Liver (tissue), 8 donors: ENCODE measurements at regions not wholly inside any gene's neighbourhood (a gene's known extent, or its start where the extent isn't known, plus 50 kb on each side); places are given as distances from the start of the nearest gene placed in this dataset.

Experiments used
- DNase-seq: peaks from one replicate; pipeline ENCODE4 v3.0.0-alpha.2; 2017; ENCODE audit warnings: low spot score
- H3K27ac ChIP-seq, 2 donors: one replicate each; pipeline ENCODE4 v1.7.0; 2013; ENCODE audit warnings: inconsistent platforms in 2 of 2, low read length in 2 of 2, control low read depth in 1 of 2, low read depth in 1 of 2, mild to moderate bottlenecking in 1 of 2
- H3K27me3 ChIP-seq, 4 donors: one replicate each; pipeline versions ENCODE4 v1.6.1 to v1.7.0; 2013; ENCODE audit warnings: low read length in 3 of 4, inconsistent platforms in 1 of 4, mild to moderate bottlenecking in 1 of 4, moderate library complexity in 1 of 4; ENCODE audit not compliant: control insufficient read depth in 4 of 4, insufficient read depth in 4 of 4
- H3K36me3 ChIP-seq, 4 donors: one replicate each; pipeline versions ENCODE4 v1.6.1 to v1.7.0; 2013; ENCODE audit warnings: low read length in 3 of 4, mild to moderate bottlenecking in 3 of 4, low read depth in 1 of 4, moderate library complexity in 1 of 4; ENCODE audit not compliant: control insufficient read depth in 4 of 4, insufficient read depth in 3 of 4
- H3K4me1 ChIP-seq, 4 donors: one replicate each; pipeline versions ENCODE4 v1.6.1 to v1.7.0; 2013; ENCODE audit warnings: low read length in 3 of 4, mild to moderate bottlenecking in 3 of 4, moderate library complexity in 1 of 4; ENCODE audit not compliant: control insufficient read depth in 4 of 4, insufficient read depth in 4 of 4
- H3K4me3 ChIP-seq, 3 donors: one replicate each; pipeline versions ENCODE4 v1.6.1 to v1.7.0; 2013; ENCODE audit warnings: low read length in 3 of 3, control low read depth in 1 of 3, low read depth in 1 of 3, mild to moderate bottlenecking in 1 of 3
- H3K9ac ChIP-seq, 2 donors: one replicate each; pipeline ENCODE4 v1.7.0; 2013; ENCODE audit warnings: low read length in 2 of 2, mild to moderate bottlenecking in 2 of 2, moderate library complexity in 2 of 2, control low read depth in 1 of 2, low read depth in 1 of 2
- H3K9me3 ChIP-seq, 4 donors: one replicate each; pipeline versions ENCODE4 v1.6.1 to v1.7.0; 2013; ENCODE audit warnings: low read length in 3 of 4; ENCODE audit not compliant: control insufficient read depth in 4 of 4
- ATF3 ChIP-seq: IDR thresholded peaks from 2 replicates; pipeline ENCODE4 v1.6.1; 2016; ENCODE audit warnings: antibody characterized with exemption
- CTCF ChIP-seq: fragments of 150-350 bp; IDR thresholded peaks from 2 replicates; pipeline ENCODE4 v1.5.1; 2017; ENCODE audit warnings: improper control_type of control experiment, low read depth, low read length; ENCODE audit not compliant: missing input control
- EGR1 ChIP-seq, 2 donors: IDR thresholded peaks; 2 replicates each; pipeline ENCODE4 v1.6.1; 2016 to 2018; ENCODE audit warnings: antibody characterized with exemption in 2 of 2, low read depth in 2 of 2
- FOXA1 ChIP-seq: IDR thresholded peaks from 2 replicates; pipeline ENCODE4 v1.6.1; 2016; ENCODE audit warnings: antibody characterized with exemption
- FOXA2 ChIP-seq: IDR thresholded peaks from 2 replicates; pipeline ENCODE4 v1.6.1; 2016; ENCODE audit warnings: antibody characterized with exemption
- GABPA ChIP-seq, 2 donors: IDR thresholded peaks in 1 of 2; conservative IDR thresholded peaks in 1 of 2; 2 replicates each; pipeline ENCODE4 v1.6.1; 2016; ENCODE audit warnings: antibody characterized with exemption in 2 of 2, mild to moderate bottlenecking in 1 of 2, moderate library complexity in 1 of 2
- HNF4A ChIP-seq, 2 donors: conservative IDR thresholded peaks; 2 replicates each; pipeline ENCODE4 v1.6.1; 2016; ENCODE audit warnings: antibody characterized with exemption in 2 of 2, mild to moderate bottlenecking in 2 of 2
- HNF4G ChIP-seq: IDR thresholded peaks from 2 replicates; pipeline ENCODE4 v1.6.1; 2016; ENCODE audit warnings: antibody characterized with exemption
- JUND ChIP-seq, 2 donors: IDR thresholded peaks; 2 replicates each; pipeline ENCODE4 v1.6.1; 2016; ENCODE audit warnings: antibody characterized with exemption in 2 of 2
- MAX ChIP-seq: IDR thresholded peaks from 2 replicates; pipeline ENCODE4 v1.6.1; 2016; ENCODE audit warnings: antibody characterized with exemption
- NR2F2 ChIP-seq: IDR thresholded peaks from 2 replicates; pipeline ENCODE4 v1.6.1; 2016; ENCODE audit warnings: antibody characterized with exemption
- RAD21 ChIP-seq, 2 donors: IDR thresholded peaks; 2 replicates each; pipeline ENCODE4 v1.6.1; 2016; ENCODE audit warnings: antibody characterized with exemption in 2 of 2, mild to moderate bottlenecking in 2 of 2
- REST ChIP-seq: IDR thresholded peaks from 2 replicates; pipeline ENCODE4 v1.6.1; 2016; ENCODE audit warnings: antibody characterized with exemption, mild to moderate bottlenecking
- RXRA ChIP-seq, 2 donors: IDR thresholded peaks; 2 replicates each; pipeline ENCODE4 v1.6.1; 2017 to 2018; ENCODE audit warnings: antibody characterized with exemption in 2 of 2, mild to moderate bottlenecking in 1 of 2
- SP1 ChIP-seq: IDR thresholded peaks from 2 replicates; pipeline ENCODE4 v1.6.1; 2018; ENCODE audit warnings: antibody characterized with exemption, mild to moderate bottlenecking
- TAF1 ChIP-seq: conservative IDR thresholded peaks from 2 replicates; pipeline ENCODE4 v1.6.1; 2016; ENCODE audit warnings: antibody characterized with exemption, mild to moderate bottlenecking
- YY1 ChIP-seq: IDR thresholded peaks from 2 replicates; pipeline ENCODE4 v1.6.1; 2016; ENCODE audit warnings: antibody characterized with exemption, mild to moderate bottlenecking
- ZBTB33 ChIP-seq: IDR thresholded peaks from 2 replicates; pipeline ENCODE4 v1.6.1; 2016; ENCODE audit warnings: antibody characterized with exemption
- WGBS: extraction: QIAGEN DNeasy Blood & Tissue Kit; methylation state at CpG from one replicate; pipeline ENCODE4 v1.1.7; 2013; 5-methylcytosine and 5-hydroxymethylcytosine counted together
- donor health status: healthy.
- donor health status: healthy.
- donor health status: healthy.
- donor health status: healthy.
- donor health status: healthy.

GRCh38 chr11:64428693-64429092 is 69.7 kb downstream of the RPS6KA4 start:
- Histone ChIP-seq H3K27me3 (no peaks in the 10 kb centered on the region), H3K36me3 (no peaks in the 10 kb centered on the region), H3K27ac (no peak overlapping the region), H3K4me3 (no peak overlapping the region), H3K9ac (no peak overlapping the region), H3K9me3 (peaks cover 0 to 9% (median 2%) of the 10 kb centered on the region in 4 donors), H3K4me1 (no peaks in the 10 kb centered on the region)
- TF ChIP-seq FOXA2 (no peak), NR2F2 (no peak), CTCF (no peak), REST (no peak), JUND (IDR thresholded peaks at IDR 0.05) (no peak), YY1 (no peak), MAX (no peak), GABPA (IDR thresholded peaks at IDR 0.05 in 1 of 2, conservative IDR thresholded peaks at IDR 0.05 in 1 of 2) (no peak), RAD21 (IDR thresholded peaks at IDR 0.05) (no peak), SP1 (no peak), ZBTB33 (no peak), FOXA1 (no peak), TAF1 (no peak)
- DNase-seq, result no peak
- 55% methylated on average over 12 of the region's 12 CpGs for WGBS

GRCh38 chr11:64429970-64430369 is 71.0 kb downstream of the RPS6KA4 start:
- TF ChIP-seq ATF3, result no peak
- no peak for TF ChIP-seq FOXA1
- no peak for TF ChIP-seq GABPA (IDR thresholded peaks at IDR 0.05 in 1 of 2, conservative IDR thresholded peaks at IDR 0.05 in 1 of 2)
- TF ChIP-seq HNF4G, result no peak
- TF ChIP-seq RAD21 (IDR thresholded peaks at IDR 0.05), result no peak
- no peak for TF ChIP-seq REST
- no peak for TF ChIP-seq HNF4A (conservative IDR thresholded peaks at IDR 0.05)
- TF ChIP-seq RXRA (IDR thresholded peaks at IDR 0.05), result no peak
- TF ChIP-seq EGR1 (IDR thresholded peaks at IDR 0.05; ENCODE audit: low read depth in 2 of 2), result no peak
- no peak for TF ChIP-seq YY1
- no peak for TF ChIP-seq TAF1
- no peak overlapping the region for H3K9ac ChIP-seq
- H3K36me3 ChIP-seq, result no peaks in the 10 kb centered on the region
- 91% methylated on average over 12 of the region's 12 CpGs for WGBS
- peaks cover 0 to 9% (median 2%) of the 10 kb centered on the region in 4 donors for H3K9me3 ChIP-seq
- DNase-seq, result no peak
- no peaks in the 10 kb centered on the region for H3K27me3 ChIP-seq
- H3K4me1 ChIP-seq, result no peaks in the 10 kb centered on the region
- no peak overlapping the region for H3K27ac ChIP-seq
- H3K4me3 ChIP-seq, result no peak overlapping the region
